Uterus (tissue), 3 donors: ENCODE measurements at regions not wholly inside any gene's neighbourhood (a gene's known extent, or its start where the extent isn't known, plus 50 kb on each side); places are given as distances from the start of the nearest gene placed in this dataset.

Experiments
- DNase-seq, 2 donors: peaks; one replicate each; pipeline ENCODE4 v3.0.0-alpha.2; 2019 to 2020
- H3K27ac ChIP-seq, 2 donors: fragments of 200-600 bp; sonication (generic); 1 replicate in 1 of 2; 2 replicates in 1 of 2; pipeline ENCODE4 v1.5.1; 2016 to 2018
- H3K27me3 ChIP-seq, 2 donors: fragments of 200-600 bp; sonication (generic); one replicate each; pipeline ENCODE4 v1.5.1; 2018 to 2019; ENCODE audit warnings: control low read depth in 1 of 2
- H3K36me3 ChIP-seq, 2 donors: fragments of 200-600 bp; sonication (generic); one replicate each; pipeline ENCODE4 v1.5.1; 2019; ENCODE audit warnings: control low read depth in 1 of 2
- H3K4me1 ChIP-seq, 2 donors: fragments of 200-600 bp; sonication (generic); one replicate each; pipeline ENCODE4 v1.5.1; 2018 to 2019; ENCODE audit warnings: control low read depth in 1 of 2
- H3K4me3 ChIP-seq, 2 donors: fragments of 200-600 bp; sonication (generic); 1 replicate in 1 of 2; 2 replicates in 1 of 2; pipeline ENCODE4 v1.5.1; 2018 to 2019; ENCODE audit warnings: mild to moderate bottlenecking in 1 of 2
- H3K9me3 ChIP-seq, 2 donors: fragments of 200-600 bp; sonication (generic); one replicate each; pipeline ENCODE4 v1.5.1; 2019; ENCODE audit warnings: control low read depth in 1 of 2
- POLR2A ChIP-seq, 2 donors: fragments of 450-650 bp; IDR thresholded peaks; one replicate each; pipeline ENCODE4 v1.6.1; 2016; ENCODE audit warnings: antibody characterized with exemption in 2 of 2, mild to moderate bottlenecking in 1 of 2, moderate library complexity in 1 of 2
- intact Hi-C: fragments of 100-400 bp; cut with DNase I; formaldehyde crosslinking; loops from one replicate; pipeline ENCODE4 v1.15.1; 2023; ENCODE audit warnings: low total_unique reads
- TF ChIP-seq, protein P1 (sequence below), 4 experiments: fragments of 200-600 bp in 2 of 4; fragments of 450-650 bp in 2 of 4; sonication (generic) in 2 of 4; IDR thresholded peaks; one replicate each; pipeline ENCODE4 v1.5.1; 2016 to 2019; ENCODE audit warnings: antibody characterized with exemption in 4 of 4, mild to moderate bottlenecking in 2 of 4, moderate library complexity in 1 of 4
- donor health status: DM: yes; HTN: yes; CAD: no.

- Histone ChIP-seq H3K27ac (no peak overlapping the region), H3K9me3 (no peaks in the 10 kb centered on the region), H3K27me3 (no peaks in the 10 kb centered on the region), H3K4me3 (no peak overlapping the region), H3K4me1 (no peaks in the 10 kb centered on the region), H3K36me3 (no peaks in the 10 kb centered on the region)
- TF ChIP-seq, protein P1, sequence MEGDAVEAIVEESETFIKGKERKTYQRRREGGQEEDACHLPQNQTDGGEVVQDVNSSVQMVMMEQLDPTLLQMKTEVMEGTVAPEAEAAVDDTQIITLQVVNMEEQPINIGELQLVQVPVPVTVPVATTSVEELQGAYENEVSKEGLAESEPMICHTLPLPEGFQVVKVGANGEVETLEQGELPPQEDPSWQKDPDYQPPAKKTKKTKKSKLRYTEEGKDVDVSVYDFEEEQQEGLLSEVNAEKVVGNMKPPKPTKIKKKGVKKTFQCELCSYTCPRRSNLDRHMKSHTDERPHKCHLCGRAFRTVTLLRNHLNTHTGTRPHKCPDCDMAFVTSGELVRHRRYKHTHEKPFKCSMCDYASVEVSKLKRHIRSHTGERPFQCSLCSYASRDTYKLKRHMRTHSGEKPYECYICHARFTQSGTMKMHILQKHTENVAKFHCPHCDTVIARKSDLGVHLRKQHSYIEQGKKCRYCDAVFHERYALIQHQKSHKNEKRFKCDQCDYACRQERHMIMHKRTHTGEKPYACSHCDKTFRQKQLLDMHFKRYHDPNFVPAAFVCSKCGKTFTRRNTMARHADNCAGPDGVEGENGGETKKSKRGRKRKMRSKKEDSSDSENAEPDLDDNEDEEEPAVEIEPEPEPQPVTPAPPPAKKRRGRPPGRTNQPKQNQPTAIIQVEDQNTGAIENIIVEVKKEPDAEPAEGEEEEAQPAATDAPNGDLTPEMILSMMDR (IDR thresholded peaks at IDR 0.05) = no peak
- no peak for TF ChIP-seq POLR2A (IDR thresholded peaks at IDR 0.05)
- DNase-seq = no peak
- intact Hi-C loops = no loop called here
Measured at GRCh38 chr1:8249838-8250237, 68.1 kb upstream of the SLC45A1 start.

DNA sequence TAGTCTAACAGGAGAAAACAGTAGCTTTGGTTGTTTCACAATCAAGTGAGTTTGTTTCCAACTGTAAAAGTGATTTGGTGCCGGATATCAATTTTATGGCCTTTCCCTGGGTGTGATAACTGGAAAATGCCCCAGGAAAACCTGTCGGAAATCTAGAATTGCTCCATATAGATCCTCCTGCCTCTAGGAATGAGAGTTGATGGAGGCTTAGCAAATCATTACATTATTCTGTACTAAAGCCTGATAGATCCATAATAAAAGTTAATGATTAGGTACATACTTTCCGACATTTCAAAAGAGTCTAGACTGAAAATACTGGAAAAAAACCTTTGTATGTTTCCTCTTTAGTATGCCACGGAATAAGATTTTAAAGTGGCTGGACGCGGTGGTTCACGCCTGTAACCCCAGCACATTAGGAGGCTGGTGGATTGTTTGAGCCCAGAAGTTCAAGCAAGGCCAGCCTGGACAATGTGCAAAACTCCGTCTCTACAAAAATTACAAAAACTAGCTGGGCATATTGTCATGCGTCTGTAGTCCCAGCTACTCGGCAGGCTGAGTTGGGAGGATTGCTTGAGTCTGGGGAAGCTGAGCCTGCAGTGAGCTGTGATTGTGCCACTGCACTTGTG, 70.0 kb upstream of the SLC45A1 start:
- TF ChIP-seq, protein P1 (IDR thresholded peaks at IDR 0.05) = no peak
- TF ChIP-seq POLR2A (IDR thresholded peaks at IDR 0.05) = no peak
- intact Hi-C loops = no loop called here
- no peak overlapping the region for H3K27ac ChIP-seq
- H3K27me3 ChIP-seq = no peaks in the 10 kb centered on the region
- H3K36me3 ChIP-seq = no peaks in the 10 kb centered on the region
- H3K4me3 ChIP-seq = no peak overlapping the region
- no peaks in the 10 kb centered on the region for H3K4me1 ChIP-seq
- DNase-seq = no peak
- H3K9me3 ChIP-seq = no peaks in the 10 kb centered on the region

GRCh38 chr1:8244304-8244703, 73.6 kb upstream of the SLC45A1 start:
- DNase-seq = no peak
- H3K27me3 ChIP-seq = no peaks in the 10 kb centered on the region
- intact Hi-C loops = no loop called here
- H3K4me3 ChIP-seq = no peak overlapping the region
- no peaks in the 10 kb centered on the region for H3K4me1 ChIP-seq
- no peak overlapping the region for H3K27ac ChIP-seq
- TF ChIP-seq POLR2A (IDR thresholded peaks at IDR 0.05) = no peak
- TF ChIP-seq, protein P1 (IDR thresholded peaks at IDR 0.05) = no peak
- no peaks in the 10 kb centered on the region for H3K9me3 ChIP-seq
- no peaks in the 10 kb centered on the region for H3K36me3 ChIP-seq

GRCh38 chr1:8242498-8242897, 75.4 kb upstream of the SLC45A1 start:
- H3K36me3 ChIP-seq = no peaks in the 10 kb centered on the region
- H3K4me1 ChIP-seq = no peaks in the 10 kb centered on the region
- intact Hi-C loops = no loop called here
- DNase-seq = no peak
- TF ChIP-seq POLR2A (IDR thresholded peaks at IDR 0.05) = no peak
- TF ChIP-seq, protein P1 (IDR thresholded peaks at IDR 0.05) = no peak
- H3K27ac ChIP-seq = no peak overlapping the region
- no peaks in the 10 kb centered on the region for H3K9me3 ChIP-seq
- H3K27me3 ChIP-seq = no peaks in the 10 kb centered on the region
- H3K4me3 ChIP-seq = no peak overlapping the region

DNA sequence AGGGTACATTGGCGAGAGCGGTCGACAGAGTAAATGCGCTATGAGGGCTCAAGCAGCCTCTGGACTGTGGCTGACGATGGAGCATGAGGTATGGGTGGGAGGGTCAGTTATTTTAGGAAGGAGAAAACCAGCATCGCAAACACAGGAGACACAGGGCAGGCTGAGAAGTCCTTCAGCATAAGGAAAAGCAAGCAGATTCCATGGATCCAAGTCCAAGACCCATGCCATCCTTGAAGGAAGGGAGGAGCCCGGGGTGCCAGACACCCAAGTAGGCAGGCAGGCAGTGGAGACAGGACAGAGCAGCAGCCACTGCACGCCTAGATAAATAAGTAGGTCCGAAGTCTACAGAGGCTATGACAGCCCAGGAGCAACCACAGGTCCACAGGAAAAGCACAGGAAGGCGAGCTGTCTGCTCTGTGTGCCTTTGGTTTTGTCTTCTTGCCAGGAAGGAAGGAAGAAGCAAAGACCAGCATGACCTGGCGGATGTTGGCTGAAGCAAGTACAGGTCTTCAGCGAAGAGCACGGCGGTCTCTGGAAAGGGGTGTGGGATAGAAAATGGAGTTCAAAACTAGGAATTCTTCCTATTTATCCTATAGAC, 76.4 kb upstream of the SLC45A1 start:
- TF ChIP-seq, protein P1 (IDR thresholded peaks at IDR 0.05) = no peak
- TF ChIP-seq POLR2A (IDR thresholded peaks at IDR 0.05) = no peak
- Histone ChIP-seq H3K9me3 (no peaks in the 10 kb centered on the region), H3K27ac (no peak overlapping the region), H3K36me3 (no peaks in the 10 kb centered on the region), H3K27me3 (no peaks in the 10 kb centered on the region), H3K4me1 (no peaks in the 10 kb centered on the region), H3K4me3 (no peak overlapping the region)
- intact Hi-C loops = no loop called here
- no peak for DNase-seq
